T-cell (primary cell): ENCODE measurements at regions not wholly inside any gene's neighbourhood (a gene's known extent, or its start where the extent isn't known, plus 50 kb on each side); places are given as distances from the start of the nearest gene placed in this dataset.

Source experiments
- ATAC-seq, 4 experiments: fragments of 200-7000 bp in 3 of 4; fragments of 150-1000 bp in 1 of 4; cut with Tn5 transposase; replicated peaks in 1 of 4; 1 replicate in 3 of 4; 2 replicates in 1 of 4; pipeline ENCODE4 v1.10.0; 2021; ENCODE audit warnings: moderate library complexity in 3 of 4, mild to moderate bottlenecking in 2 of 4, moderate number of reproducible peaks in 1 of 4
- CTCF ChIA-PET, 2 donors: fragments of 300-600 bp; sonication (Branson Sonifier 250); formaldehyde crosslinking; loops; one replicate each; lab custom pipeline; 2022; ENCODE audit warnings: antibody characterized with exemption in 2 of 2; lab: Charles Lee
- POLR2A ChIA-PET, 2 donors: fragments of 300-600 bp; sonication (Branson Sonifier 250); formaldehyde crosslinking; loops; one replicate each; lab custom pipeline; 2022; ENCODE audit warnings: antibody characterized with exemption in 2 of 2; lab: Charles Lee
- DNase-seq, 35 experiments: peaks; one replicate each; pipeline versions ENCODE4 v3.0.0 to v3.0.0-alpha.2; 2013 to 2023
- H3K27ac ChIP-seq: one replicate; pipeline ENCODE4 v1.5.1; 2013; ENCODE audit warnings: low read length
- H3K27me3 ChIP-seq, 2 experiments: replicated peaks in 1 of 2; 1 replicate in 1 of 2; 2 replicates in 1 of 2; pipeline versions ENCODE4 v1.6.1 to v1.7.0; 2013; ENCODE audit warnings: low read length in 1 of 2, mixed read lengths in 1 of 2; ENCODE audit not compliant: control insufficient read depth in 2 of 2, insufficient read depth in 2 of 2; ENCODE audit errors: extremely low read depth in 1 of 2
- H3K36me3 ChIP-seq, 2 donors: 1 replicate in 1 of 2; 2 replicates in 1 of 2; pipeline versions ENCODE4 v1.6.1 to v1.7.0; 2013; ENCODE audit warnings: low read length in 1 of 2; ENCODE audit not compliant: control insufficient read depth in 2 of 2, insufficient read depth in 1 of 2; ENCODE audit errors: extremely low read depth in 1 of 2
- H3K4me1 ChIP-seq, 2 experiments: 1 replicate in 1 of 2; 2 replicates in 1 of 2; pipeline versions ENCODE4 v1.6.1 to v1.7.0; 2013; ENCODE audit warnings: low read length in 2 of 2, mixed read lengths in 1 of 2; ENCODE audit not compliant: insufficient read depth in 2 of 2, control insufficient read depth in 1 of 2; ENCODE audit errors: extremely low read depth in 1 of 2
- H3K4me3 ChIP-seq, 2 donors: 1 replicate in 1 of 2; 2 replicates in 1 of 2; pipeline versions ENCODE4 v1.5.1 to v1.7.0; 2013; ENCODE audit warnings: mild to moderate bottlenecking in 2 of 2, low read length in 1 of 2, moderate library complexity in 1 of 2; ENCODE audit not compliant: control insufficient read depth in 1 of 2; ENCODE audit errors: extremely low read depth in 1 of 2
- H3K9me3 ChIP-seq: 2 replicates; pipeline ENCODE4 v1.7.0; 2013
- H3K27ac Mint-ChIP-seq, 2 donors: one replicate each; pipeline ENCODE4 v1.8.0; 2020 to 2021; ENCODE audit warnings: mild to moderate bottlenecking in 2 of 2, mixed read lengths in 2 of 2
- H3K27me3 Mint-ChIP-seq, 2 donors: one replicate each; pipeline ENCODE4 v1.8.0; 2021 to 2022; ENCODE audit warnings: mixed read lengths in 2 of 2
- H3K36me3 Mint-ChIP-seq: one replicate; pipeline ENCODE4 v1.8.0; 2021; ENCODE audit warnings: mixed read lengths
- H3K4me1 Mint-ChIP-seq, 3 donors: one replicate each; pipeline ENCODE4 v1.8.0; 2020 to 2022; ENCODE audit warnings: mixed read lengths in 3 of 3, mild to moderate bottlenecking in 1 of 3
- H3K4me3 Mint-ChIP-seq, 3 donors: one replicate each; pipeline ENCODE4 v1.8.0; 2020 to 2022; ENCODE audit warnings: mild to moderate bottlenecking in 3 of 3, mixed read lengths in 3 of 3, moderate library complexity in 3 of 3
- H3K9me3 Mint-ChIP-seq, 3 donors: one replicate each; pipeline ENCODE4 v1.8.0; 2020 to 2022; ENCODE audit warnings: mixed read lengths in 3 of 3
- WGBS: methylation state at CpG from one replicate; pipeline ENCODE4 v1.1.5; 2013; ENCODE audit warnings: missing lambda C conversion rate; ENCODE audit not compliant: insufficient coverage; 5-methylcytosine and 5-hydroxymethylcytosine counted together

- Histone ChIP-seq H3K36me3 (no peaks in the 10 kb centered on the region), H3K27me3 (peaks cover 3 to 47% of the 10 kb centered on the region in 2 experiments), H3K9me3 (no peaks in the 10 kb centered on the region), H3K4me1 (no peaks in the 10 kb centered on the region), H3K4me3 (no peak overlapping the region), H3K27ac (no peak overlapping the region)
- no peaks in the 10 kb centered on the region for H3K36me3 Mint-ChIP-seq
- ChIA-PET CTCF (no interaction called here), POLR2A (no interaction called here)
- peaks cover 0 to 7% (median 1%) of the 10 kb centered on the region in 3 donors for H3K4me1 Mint-ChIP-seq
- ATAC-seq: no peak
- no peak overlapping the region for H3K27ac Mint-ChIP-seq
- WGBS: 45% methylated on average over 7 of the region's 8 CpGs
- no peak overlapping the region for H3K4me3 Mint-ChIP-seq
- H3K27me3 Mint-ChIP-seq: peaks cover 48 to 56% of the 10 kb centered on the region in 2 donors
- no peak for DNase-seq
- H3K9me3 Mint-ChIP-seq: peaks cover 10 to 25% (median 11%) of the 10 kb centered on the region in 3 donors
Observed at GRCh38 chr16:54375071-54375470, 88.5 kb upstream of the IRX3 start.

DNA sequence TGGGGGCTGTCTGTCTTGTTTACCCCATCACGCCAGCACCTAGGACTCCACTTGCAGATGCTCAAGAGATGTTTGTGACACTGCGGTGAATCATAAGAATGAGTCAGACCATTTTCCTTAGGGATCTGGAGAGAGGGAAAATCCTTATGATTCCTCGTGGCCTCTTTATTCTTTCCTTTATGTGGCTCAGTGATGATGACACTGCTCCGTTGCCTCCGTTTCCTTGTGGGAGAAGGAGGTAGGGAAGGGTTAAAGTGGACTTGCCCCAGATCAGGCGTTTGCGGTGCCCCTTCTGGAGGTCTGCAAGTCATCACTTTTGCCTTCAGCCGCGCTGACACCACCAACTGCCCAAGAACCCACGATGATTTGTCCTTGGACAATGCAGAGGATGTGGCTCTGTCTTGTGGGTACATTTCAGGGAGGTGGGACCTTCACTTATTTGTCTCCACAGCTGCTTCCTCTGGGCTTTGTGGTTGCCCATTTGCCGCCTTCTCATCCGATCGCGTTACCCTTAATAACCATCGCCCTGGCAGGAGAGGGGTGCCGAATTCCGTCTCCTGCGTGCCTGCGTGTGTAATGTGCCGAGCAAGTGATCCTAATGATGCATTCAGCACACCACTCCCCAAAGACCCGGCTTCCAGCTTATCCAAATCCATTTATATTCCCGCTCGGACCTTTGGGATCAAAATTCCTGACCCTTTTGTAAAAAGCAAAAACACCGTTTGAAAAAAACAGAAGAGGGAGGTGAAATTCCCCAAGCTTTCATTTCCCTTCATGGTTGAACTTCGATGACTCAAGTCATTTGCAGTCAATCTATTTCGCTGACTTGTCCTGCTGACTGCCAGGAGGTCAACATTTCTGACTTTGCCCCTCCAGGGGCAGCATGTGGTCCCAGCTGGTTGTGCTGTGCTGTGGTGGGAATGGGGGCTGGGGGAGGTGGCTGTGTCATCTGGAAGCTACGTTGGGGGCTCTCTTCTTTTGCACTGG is 87.2 kb upstream of the IRX3 start:
- CTCF ChIA-PET: no interaction called here
- H3K9me3 Mint-ChIP-seq: peaks cover 3 to 15% (median 4%) of the 10 kb centered on the region in 3 donors
- peaks cover 0 to 7% (median 1%) of the 10 kb centered on the region in 3 donors for H3K4me1 Mint-ChIP-seq
- WGBS: 20% methylated on average over 18 of the region's 27 CpGs
- no peaks in the 10 kb centered on the region for H3K4me1 ChIP-seq
- H3K27ac ChIP-seq: no peak overlapping the region
- POLR2A ChIA-PET: no interaction called here
- ATAC-seq: no peak
- H3K36me3 ChIP-seq: no peaks in the 10 kb centered on the region
- H3K4me3 Mint-ChIP-seq: no peak overlapping the region
- H3K27ac Mint-ChIP-seq: no peak overlapping the region
- peaks cover 52 to 55% of the 10 kb centered on the region in 2 donors for H3K27me3 Mint-ChIP-seq
- no peaks in the 10 kb centered on the region for H3K36me3 Mint-ChIP-seq
- peaks cover 3 to 52% of the 10 kb centered on the region in 2 experiments for H3K27me3 ChIP-seq
- H3K4me3 ChIP-seq: no peak overlapping the region
- no peak for DNase-seq
- no peaks in the 10 kb centered on the region for H3K9me3 ChIP-seq

GRCh38 chr16:54370278-54371040 is 83.9 kb upstream of the IRX3 start:
- H3K9me3 Mint-ChIP-seq: no peaks in the 10 kb centered on the region
- peaks cover 0 to 7% (median 1%) of the 10 kb centered on the region in 3 donors for H3K4me1 Mint-ChIP-seq
- no peak overlapping the region for H3K27ac Mint-ChIP-seq
- Histone ChIP-seq H3K4me1 (no peaks in the 10 kb centered on the region), H3K27me3 (peaks cover 3 to 44% of the 10 kb centered on the region in 2 experiments), H3K4me3 (no peak overlapping the region), H3K27ac (no peak overlapping the region), H3K9me3 (no peaks in the 10 kb centered on the region), H3K36me3 (no peaks in the 10 kb centered on the region)
- DNase-seq (no peak), ATAC-seq (no peak)
- 18% methylated on average over 7 of the region's 29 CpGs for WGBS
- H3K27me3 Mint-ChIP-seq: peaks cover 48 to 61% of the 10 kb centered on the region in 2 donors
- ChIA-PET POLR2A (no interaction called here), CTCF (no interaction called here)
- H3K4me3 Mint-ChIP-seq: no peak overlapping the region
- H3K36me3 Mint-ChIP-seq: no peaks in the 10 kb centered on the region

DNA sequence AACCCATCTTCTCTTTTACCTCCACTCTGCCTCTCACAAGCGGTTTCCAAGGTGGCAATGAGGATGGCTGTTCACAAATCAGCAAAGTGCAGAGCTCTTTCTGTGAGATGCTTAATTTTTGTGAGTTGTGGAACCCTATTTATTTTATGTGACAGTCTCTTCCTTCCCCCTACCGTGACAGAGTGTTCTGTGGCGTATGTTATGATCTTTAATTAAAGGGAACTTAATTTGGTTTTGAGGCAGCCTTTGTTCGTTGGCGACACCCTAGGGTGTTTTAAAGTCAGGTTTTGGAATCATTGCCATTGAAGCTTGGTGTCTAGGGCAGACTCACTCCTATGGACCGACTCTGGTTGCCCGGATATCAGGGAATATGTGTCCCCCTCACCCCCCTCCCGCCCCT is 83.3 kb upstream of the IRX3 start:
- ChIA-PET POLR2A (no interaction called here), CTCF (no interaction called here)
- H3K27me3 Mint-ChIP-seq: peaks cover 43 to 56% of the 10 kb centered on the region in 2 donors

GRCh38 chr16:54366943-54367342 is 80.4 kb upstream of the IRX3 start:
- Histone ChIP-seq H3K4me1 (no peaks in the 10 kb centered on the region), H3K36me3 (no peaks in the 10 kb centered on the region), H3K4me3 (no peak overlapping the region), H3K27ac (no peak overlapping the region), H3K27me3 (peaks cover 0 to 23% of the 10 kb centered on the region in 2 experiments), H3K9me3 (no peaks in the 10 kb centered on the region)
- H3K4me1 Mint-ChIP-seq: peaks cover 0 to 7% (median 1%) of the 10 kb centered on the region in 3 donors
- ChIA-PET POLR2A (no interaction called here), CTCF (no interaction called here)
- no CpG with 5 or more reads among the region's 2 CpGs for WGBS
- H3K4me3 Mint-ChIP-seq: no peak overlapping the region
- ATAC-seq: no peak
- no peak overlapping the region for H3K27ac Mint-ChIP-seq
- H3K9me3 Mint-ChIP-seq: no peaks in the 10 kb centered on the region
- DNase-seq: no peak
- peaks cover 35 to 39% of the 10 kb centered on the region in 2 donors for H3K27me3 Mint-ChIP-seq
- H3K36me3 Mint-ChIP-seq: no peaks in the 10 kb centered on the region

More for the DNA sequence above, 83.3 kb upstream of the IRX3 start:
- WGBS: 83% methylated on average over 2 of the region's 8 CpGs
- ATAC-seq (no peak), DNase-seq (no peak)
- Mint-ChIP-seq H3K9me3 (no peaks in the 10 kb centered on the region), H3K27ac (no peak overlapping the region), H3K4me3 (no peak overlapping the region), H3K36me3 (no peaks in the 10 kb centered on the region), H3K4me1 (peaks cover 0 to 7% (median 1%) of the 10 kb centered on the region in 3 donors)
- no peaks in the 10 kb centered on the region for H3K36me3 ChIP-seq
- H3K9me3 ChIP-seq: no peaks in the 10 kb centered on the region
- no peak overlapping the region for H3K27ac ChIP-seq
- peaks cover 0 to 38% of the 10 kb centered on the region in 2 experiments for H3K27me3 ChIP-seq
- no peaks in the 10 kb centered on the region for H3K4me1 ChIP-seq
- no peak overlapping the region for H3K4me3 ChIP-seq

DNA sequence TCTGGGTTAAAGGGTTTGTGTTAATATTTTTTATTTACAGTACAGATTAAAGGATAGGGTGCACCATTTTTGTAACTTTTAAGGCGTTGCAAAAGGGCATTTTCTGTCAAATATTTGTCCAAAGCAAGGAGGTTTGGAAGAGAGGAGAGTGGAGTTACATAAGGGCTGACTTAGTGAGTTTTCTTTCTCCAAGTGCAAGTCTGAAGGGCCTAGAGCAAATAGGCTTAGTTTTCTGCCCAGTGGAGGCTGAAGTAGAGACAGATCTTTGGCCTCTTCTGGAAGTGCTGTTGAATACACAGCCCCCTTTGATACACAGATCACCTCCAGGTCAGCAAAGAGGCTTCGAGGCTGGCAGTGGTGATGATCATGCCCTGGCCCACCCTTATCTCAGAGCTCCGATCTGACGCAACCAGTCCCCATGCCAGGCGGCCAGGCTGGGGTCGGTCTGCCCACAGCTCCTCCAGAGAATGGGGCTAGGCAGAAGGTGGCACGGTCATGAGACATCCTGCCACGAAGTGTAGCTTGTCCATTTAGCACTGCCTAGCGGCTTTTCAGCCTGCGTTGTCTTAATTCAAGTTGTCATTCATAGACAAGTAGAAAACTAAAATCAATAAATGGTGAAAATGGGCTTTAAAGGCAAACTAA is 79.5 kb upstream of the IRX3 start:
- H3K36me3 Mint-ChIP-seq: no peaks in the 10 kb centered on the region
- H3K4me3 Mint-ChIP-seq: no peak overlapping the region
- no peaks in the 10 kb centered on the region for H3K36me3 ChIP-seq
- 73% methylated on average over 3 of the region's 10 CpGs for WGBS
- H3K4me3 ChIP-seq: no peak overlapping the region
- no peak for ATAC-seq
- H3K27ac Mint-ChIP-seq: no peak overlapping the region
- POLR2A ChIA-PET: no interaction called here
- no peak overlapping the region for H3K27ac ChIP-seq
- H3K27me3 Mint-ChIP-seq: peaks cover 37 to 42% of the 10 kb centered on the region in 2 donors
- H3K4me1 Mint-ChIP-seq: peaks cover 0 to 6% (median 1%) of the 10 kb centered on the region in 3 donors
- no peaks in the 10 kb centered on the region for H3K9me3 ChIP-seq
- no peaks in the 10 kb centered on the region for H3K4me1 ChIP-seq
- peaks cover 2 to 18% of the 10 kb centered on the region in 2 experiments for H3K27me3 ChIP-seq
- CTCF ChIA-PET: no interaction called here
- no peak for DNase-seq
- no peaks in the 10 kb centered on the region for H3K9me3 Mint-ChIP-seq
